Activated naive CD8-positive, alpha-beta T cell (primary cell): ENCODE measurements at regions not wholly inside any gene's neighbourhood (a gene's known extent, or its start where the extent isn't known, plus 50 kb on each side); places are given as distances from the start of the nearest gene placed in this dataset.

Experiments
- H3K27ac Mint-ChIP-seq: one replicate; pipeline ENCODE4 v1.8.0; 2021; ENCODE audit warnings: mixed read lengths
- H3K27me3 Mint-ChIP-seq: one replicate; pipeline ENCODE4 v1.8.0; 2021; ENCODE audit warnings: mixed read lengths
- H3K36me3 Mint-ChIP-seq: one replicate; pipeline ENCODE4 v1.8.0; 2021; ENCODE audit warnings: mixed read lengths
- H3K4me1 Mint-ChIP-seq: one replicate; pipeline ENCODE4 v1.8.0; 2021; ENCODE audit warnings: low read depth, mixed read lengths
- H3K4me3 Mint-ChIP-seq: one replicate; pipeline ENCODE4 v1.8.0; 2021; ENCODE audit warnings: mild to moderate bottlenecking, mixed read lengths
- H3K9me3 Mint-ChIP-seq: one replicate; pipeline ENCODE4 v1.8.0; 2021; ENCODE audit warnings: low read depth, mixed read lengths

DNA sequence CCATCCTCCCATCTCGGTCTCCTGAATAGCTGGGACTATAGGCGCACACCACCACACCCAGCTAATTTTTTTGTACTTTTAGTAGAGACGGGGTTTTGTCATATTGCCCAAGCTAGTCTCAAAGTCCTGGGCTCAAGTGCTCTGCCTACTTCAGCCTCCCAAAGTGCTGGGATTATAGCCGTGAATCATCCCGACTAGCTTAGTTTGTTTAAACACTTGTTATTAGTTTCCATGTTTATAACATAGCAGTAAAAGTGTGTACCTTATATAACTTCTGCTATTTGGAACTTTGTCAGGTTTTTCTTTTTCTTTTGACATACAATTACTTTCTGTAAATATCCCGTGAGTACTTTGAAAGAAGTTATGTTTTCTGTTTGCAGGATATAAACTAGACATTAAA lies 60.6 kb upstream of the C1orf21 start:
- H3K27me3 Mint-ChIP-seq: peaks cover 5% of the 10 kb centered on the region
- no peaks in the 10 kb centered on the region for H3K9me3 Mint-ChIP-seq
- H3K27ac Mint-ChIP-seq: no peak overlapping the region
- H3K36me3 Mint-ChIP-seq: no peaks in the 10 kb centered on the region
- no peaks in the 10 kb centered on the region for H3K4me1 Mint-ChIP-seq
- H3K4me3 Mint-ChIP-seq: no peak overlapping the region

DNA sequence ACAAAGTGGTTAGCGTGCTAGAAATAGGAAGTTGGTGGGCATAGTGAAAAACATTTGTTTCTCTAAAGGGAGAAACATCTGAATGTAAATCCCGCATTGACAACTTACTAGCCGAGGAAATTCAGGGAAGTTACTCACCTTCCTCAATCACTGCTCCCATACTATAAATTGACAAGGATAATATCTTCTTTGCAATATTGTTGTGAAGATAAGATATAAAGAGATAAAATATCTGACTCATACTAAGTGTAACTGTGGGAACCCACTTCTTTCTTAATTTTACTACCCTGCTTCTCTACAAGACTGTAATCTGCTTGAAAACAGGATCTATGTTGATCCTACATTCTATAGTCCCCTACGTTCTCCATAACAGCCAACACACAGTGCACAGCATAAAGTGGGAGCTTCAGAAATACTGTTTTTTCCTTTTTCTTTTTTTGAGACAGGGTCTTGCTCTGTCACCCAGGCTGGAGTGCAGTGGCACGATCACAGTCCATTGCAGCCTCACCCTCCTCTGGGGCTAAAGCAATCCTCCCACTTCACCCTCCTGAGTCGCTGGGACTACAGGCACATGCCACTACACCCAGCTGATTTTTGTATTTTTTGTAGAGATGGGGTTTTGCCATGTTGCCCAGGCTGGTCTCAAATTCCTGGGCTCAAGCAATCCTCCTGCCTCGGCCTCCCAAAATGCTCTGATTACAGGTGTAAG lies 57.4 kb upstream of the C1orf21 start:
- Mint-ChIP-seq H3K27me3 (peaks cover 5% of the 10 kb centered on the region), H3K9me3 (no peaks in the 10 kb centered on the region), H3K27ac (no peak overlapping the region), H3K36me3 (no peaks in the 10 kb centered on the region), H3K4me3 (no peak overlapping the region), H3K4me1 (no peaks in the 10 kb centered on the region)

DNA sequence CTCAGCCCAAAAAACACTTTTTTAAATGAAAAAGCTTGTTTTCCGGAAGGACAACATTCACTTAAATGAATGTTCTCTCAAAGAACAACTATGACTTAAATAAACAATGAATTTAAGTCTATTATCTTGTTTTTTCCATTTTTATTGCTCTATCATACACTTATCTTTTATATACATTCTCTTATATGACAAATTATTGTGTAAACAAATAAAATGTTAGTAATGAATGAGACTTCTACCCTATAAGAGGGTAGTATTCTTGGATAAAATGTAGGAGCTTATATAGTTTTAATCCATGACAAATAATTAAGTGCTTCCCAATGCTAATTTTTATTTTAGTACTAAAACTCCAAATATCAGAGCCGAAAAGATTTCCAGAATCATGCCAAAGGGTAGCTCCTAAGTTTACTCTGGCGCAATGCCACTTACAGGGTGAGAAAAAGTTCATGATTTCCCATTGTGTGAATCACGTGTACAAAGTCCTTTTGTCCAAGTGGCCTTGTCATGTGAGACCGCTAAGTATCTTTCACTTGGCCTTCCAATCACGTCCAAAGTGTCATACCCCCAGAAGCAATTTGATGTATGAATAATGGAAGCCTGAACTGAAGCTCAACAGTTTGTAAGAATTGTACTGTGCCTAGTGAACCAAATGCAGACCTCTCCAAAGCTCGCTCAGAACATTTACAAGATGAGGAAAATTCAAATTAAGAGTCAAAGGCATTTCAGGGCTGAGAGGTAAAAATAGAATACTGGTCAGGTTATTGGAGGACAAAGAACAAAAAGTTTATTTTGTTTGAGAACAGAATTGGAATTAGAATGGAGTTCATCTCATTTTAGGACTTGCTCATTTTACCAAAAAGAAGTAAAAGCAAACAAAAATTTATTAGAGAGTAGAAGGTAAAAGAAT lies 56.6 kb upstream of the C1orf21 start:
- Mint-ChIP-seq H3K36me3 (no peaks in the 10 kb centered on the region), H3K4me3 (no peak overlapping the region), H3K27me3 (peaks cover 5% of the 10 kb centered on the region), H3K9me3 (no peaks in the 10 kb centered on the region), H3K27ac (no peak overlapping the region), H3K4me1 (no peaks in the 10 kb centered on the region)

DNA sequence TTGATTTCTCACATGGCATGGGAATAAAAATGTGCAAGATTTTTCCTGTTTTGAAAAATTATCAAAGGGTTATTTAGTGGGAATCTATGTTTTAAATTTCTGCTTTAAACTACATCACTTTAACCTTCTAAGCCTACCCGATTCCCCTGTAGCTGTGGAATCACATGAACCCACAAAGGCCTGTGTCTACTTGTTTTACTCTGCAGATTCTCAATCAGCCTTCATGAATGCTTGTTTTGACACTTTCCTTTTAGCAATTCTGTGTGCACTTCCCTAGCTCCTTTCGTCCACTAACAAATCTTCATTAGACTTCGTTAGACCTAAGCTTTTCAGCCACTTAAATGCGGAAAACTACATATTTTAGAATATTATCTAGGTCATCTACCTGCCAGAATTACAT lies 56.0 kb upstream of the C1orf21 start:
- peaks cover 5% of the 10 kb centered on the region for H3K27me3 Mint-ChIP-seq
- no peak overlapping the region for H3K27ac Mint-ChIP-seq
- H3K36me3 Mint-ChIP-seq: no peaks in the 10 kb centered on the region
- H3K4me3 Mint-ChIP-seq: no peak overlapping the region
- no peaks in the 10 kb centered on the region for H3K4me1 Mint-ChIP-seq
- H3K9me3 Mint-ChIP-seq: no peaks in the 10 kb centered on the region
